GM21447 (cell line): ENCODE measurements at regions not wholly inside any gene's neighbourhood (a gene's known extent, or its start where the extent isn't known, plus 50 kb on each side); places are given as distances from the start of the nearest gene placed in this dataset.
"Not testable (repeated sequence)": the region's sequence is repeated elsewhere in the genome, so short reads cannot be mapped to it uniquely, and the experiment has no call there.

Source experiments
- ATAC-seq: cut with Tn5 transposase; IDR thresholded peaks from one replicate; pipeline ENCODE4 v1.9.1; 2021; ENCODE audit not compliant: unreplicated experiment

DNA sequence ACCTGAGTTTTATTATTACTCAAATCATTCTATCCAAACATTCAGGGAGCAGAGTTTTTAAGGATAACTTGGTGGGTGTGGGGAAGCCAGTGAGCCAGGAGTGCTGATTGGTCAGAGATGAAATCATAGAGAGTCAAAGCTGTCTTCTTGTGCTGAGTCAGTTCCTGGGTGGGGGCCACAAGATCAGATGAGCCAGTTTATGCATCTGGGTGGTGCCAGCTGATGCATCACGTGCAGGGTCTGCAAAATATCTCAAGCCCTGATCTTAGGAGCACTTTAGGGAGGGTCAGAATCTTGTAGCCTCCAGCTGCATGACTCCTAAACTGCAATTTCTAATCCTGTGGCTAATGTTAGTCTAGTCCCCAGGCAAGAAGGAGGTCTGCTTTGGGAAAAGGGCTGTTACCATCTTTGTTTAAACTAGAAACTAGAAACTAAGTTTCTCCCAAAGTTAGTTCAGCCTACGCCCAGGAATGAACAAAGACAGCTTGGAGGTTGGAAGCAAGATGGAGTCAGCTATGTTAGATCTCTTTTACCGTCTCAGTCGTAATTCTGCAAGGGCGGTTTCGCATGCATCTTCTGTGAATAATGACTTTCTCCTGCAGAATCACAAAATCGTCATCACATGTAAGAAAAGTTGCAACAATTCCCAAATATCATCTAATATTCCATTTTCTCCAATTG, 97.5 kb downstream of the ZNF664 start:
- not testable (repeated sequence) for ATAC-seq

DNA sequence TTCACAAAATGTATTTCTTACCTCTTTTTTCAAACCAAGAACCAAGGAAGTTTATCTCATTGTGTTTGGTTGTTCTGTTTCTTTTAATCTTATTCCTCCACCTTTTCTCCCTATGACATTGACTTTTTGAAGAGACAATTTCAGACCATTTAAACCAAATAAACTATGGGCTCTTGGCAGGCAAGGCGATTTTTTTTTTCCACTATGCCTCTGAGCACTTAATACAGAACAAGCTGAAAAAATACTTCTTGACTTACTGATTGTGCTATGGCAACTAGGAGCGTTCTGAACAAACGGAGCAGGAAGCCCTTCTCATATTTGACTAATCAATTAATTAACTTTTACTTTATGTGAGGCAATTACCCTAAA, 98.0 kb downstream of the ZNF664 start:
- ATAC-seq: no peak

DNA sequence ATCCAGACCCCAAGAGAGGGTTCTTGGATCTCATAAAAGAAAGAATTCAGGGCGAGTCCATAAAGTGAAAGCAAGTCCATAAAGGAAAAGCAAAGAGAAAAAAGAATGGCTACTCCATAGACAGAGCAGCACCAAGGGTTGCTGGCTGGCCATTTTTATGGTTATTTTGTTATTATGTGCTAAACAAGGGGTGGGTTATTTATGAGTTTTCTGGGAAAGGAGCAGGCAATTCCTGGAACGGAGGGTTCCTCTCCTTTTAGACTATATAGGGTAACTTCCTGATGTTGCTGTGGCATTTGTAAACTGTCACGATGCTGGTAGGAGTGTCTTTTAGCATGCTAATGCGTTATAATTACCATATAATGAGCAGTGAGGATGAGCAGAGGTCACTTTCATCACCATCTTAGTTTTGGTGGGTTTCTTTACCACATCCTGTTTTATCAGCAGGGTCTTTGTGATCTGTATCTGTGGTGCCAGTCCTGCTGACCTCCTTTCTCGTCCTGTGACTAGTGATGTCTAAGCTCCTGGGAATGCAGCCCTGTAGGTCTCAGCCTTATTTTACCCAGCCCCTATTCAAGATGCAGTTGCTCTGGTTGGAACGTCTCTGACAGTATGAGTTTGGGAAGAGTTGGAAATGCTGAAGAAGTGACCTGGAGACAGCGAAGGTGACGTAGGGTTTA, 100.5 kb downstream of the ZNF664 start:
- ATAC-seq: no peak

DNA sequence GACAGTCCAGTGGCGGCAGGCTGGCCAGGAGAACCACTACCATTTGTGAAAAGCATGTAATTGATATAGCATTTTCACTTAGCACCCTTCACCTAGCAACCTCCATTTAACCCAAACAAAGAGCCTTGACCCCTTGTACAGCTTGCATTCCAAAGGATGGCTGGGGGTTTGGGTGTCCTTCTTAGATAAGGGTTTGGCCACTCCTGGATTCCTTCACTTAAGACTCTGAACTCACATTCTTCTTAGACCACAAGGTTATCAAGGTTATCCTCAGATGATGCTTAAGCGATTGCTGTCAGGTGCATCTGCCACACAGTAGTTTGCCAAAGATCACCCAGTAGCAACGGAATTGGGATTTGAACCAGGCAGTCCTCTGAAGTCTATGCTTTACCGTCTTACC, 102.8 kb downstream of the ZNF664 start:
- no peak for ATAC-seq

DNA sequence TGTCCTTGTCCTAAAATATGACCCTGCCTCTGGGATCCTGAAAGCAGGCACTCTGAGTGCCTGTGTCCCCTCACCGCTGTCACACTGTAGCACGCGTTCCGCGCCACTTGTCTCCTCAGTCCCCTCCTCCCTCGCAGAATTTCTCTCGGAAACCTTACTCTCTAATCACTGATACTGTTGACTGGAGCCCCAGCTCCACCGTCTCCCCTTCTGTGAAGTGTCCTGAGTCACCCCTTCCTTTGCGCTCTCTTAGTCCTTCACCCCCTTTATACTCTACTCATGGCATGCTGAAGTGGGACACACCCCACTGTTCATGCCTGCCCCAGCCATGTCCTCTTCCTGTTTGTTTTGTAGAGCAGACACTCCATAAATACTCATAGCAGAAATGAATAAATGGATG, 104.7 kb downstream of the ZNF664 start:
- ATAC-seq: no peak

DNA sequence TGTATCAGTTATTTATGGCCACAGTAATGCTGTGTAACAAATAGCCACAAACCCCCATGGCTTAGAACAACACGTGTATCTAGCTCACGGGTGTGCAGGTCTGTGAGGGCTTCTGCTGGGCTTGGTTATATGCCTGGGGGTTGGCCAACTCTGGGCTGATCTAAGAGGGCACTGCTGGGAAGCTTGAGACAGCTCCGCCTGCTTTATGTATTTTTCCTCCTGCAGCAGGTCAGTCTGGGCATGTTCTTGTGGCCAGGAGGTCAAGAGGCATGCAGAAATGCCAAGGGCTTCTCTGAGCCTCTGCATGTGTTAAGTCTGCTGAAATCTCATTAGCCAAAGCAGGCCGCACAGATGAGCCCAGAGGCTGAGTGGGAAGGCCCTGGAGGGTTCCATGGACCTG, 105.8 kb downstream of the ZNF664 start:
- no peak for ATAC-seq

DNA sequence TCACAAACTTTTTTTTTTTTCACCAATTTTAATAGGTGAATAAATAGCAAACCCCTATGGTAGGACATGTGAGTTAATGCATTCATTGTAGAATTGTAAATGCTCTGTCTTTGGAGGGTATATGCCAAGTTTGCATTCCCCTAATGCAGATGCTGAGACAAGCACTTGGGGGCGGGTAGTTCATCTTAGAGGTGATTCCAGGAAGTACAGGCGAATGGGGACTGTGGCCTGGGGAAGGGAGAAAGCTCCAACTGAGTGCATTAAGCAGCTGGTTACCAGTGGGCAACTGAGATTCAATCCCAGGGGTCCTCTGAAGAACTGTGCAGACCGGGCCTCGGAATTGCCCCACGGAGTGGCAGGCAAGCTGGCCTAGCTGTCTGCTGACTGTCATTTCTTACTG, 107.6 kb downstream of the ZNF664 start:
- no peak for ATAC-seq

DNA sequence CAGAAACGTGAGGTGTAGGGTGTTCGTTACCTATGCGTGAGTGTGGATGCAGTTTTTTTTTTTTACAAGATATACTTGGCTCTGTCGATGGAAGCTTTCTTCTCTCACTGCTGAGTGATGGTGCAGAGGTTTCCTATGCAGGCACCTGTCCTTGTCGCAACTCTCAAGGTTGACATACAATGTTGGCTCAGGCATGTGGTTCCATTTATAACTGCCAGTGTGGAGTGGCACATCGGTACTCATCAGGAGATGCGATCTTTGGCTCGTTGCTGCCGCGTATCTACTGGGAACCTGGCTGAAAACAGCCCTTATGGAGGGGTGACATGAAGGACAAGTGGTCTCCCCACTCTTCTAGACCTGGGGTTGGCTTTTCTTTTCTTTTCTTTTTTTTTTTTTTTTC, 109.0 kb downstream of the ZNF664 start:
- no peak for ATAC-seq

DNA sequence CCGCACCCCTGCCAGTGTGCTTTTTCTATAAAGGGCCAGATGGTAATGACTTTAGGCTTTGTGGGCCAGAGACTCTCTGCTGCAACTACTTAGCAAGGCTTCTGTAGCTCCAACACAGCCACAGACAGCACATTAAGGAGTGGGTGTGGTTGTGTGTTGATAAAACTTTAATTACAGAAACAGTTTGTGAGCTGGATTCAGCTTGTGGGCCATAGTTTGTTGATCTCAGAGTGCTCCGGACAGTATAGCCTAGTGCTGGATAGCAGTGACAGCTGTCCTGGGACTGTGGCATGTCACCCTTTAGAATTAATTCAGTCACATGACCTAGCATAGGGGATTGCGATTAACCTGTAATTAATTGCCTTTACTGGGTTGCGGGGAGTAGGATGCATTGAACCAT, 109.7 kb downstream of the ZNF664 start:
- no peak for ATAC-seq

DNA sequence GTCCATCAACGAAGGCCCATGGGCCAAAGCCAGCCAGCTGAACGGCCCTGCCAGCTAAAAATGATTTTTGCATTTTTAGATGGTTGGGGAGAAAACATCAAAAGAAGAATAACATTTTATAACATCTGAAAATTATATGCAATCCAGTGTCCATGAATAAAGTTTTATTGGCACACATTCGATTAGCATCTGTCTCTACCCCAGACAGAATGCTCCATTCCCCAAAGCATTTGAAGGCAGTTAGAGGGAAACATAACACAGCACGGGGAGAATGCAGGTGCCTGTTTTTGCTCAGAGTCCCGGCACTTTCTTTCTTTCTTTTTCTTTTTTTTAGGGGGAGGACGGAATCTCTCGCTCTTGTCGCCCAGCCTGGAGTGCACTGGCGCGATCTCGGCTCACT, 110.7 kb downstream of the ZNF664 start:
- no peak for ATAC-seq

DNA sequence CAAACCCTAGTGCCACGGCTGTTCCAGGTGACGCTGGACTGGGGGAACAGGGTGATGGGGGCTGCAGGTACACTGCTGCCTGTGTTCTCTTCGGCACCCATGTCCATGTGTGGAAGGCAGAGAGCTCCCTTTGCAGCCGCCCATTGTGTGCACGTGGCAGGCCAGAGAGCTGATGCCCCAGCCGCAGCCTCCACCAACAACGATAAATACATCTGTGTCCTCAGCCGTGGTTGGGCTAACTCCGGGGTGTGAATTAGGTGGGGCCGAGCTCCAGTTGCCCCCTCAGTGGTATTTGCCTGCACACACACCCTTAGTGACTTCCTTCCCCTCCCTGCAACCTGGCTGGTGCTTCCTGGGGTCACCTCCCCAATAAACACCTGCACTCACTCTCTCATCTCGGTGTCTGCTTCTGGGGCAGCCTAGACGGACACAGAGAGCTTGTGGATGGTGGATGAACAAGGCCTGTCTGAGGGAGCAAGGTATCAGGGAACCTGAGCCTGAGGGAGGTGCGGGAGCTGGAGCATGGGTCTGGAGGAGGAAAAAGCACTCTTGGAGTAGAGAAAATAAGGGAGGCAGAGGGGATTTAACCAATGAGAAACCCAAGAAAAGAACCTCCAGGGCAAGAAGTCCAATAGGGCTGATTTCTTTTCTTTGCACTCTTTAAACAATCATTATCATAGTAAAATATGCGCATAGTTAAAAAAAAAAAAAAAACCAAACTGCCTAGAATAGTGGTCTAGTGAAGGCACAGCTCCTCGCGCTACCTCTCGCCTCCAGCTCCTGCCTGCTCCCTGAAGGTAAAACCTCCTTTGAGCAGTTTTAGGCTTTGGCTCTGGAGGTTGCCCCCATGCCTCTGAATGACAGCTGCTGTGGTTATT, 112.6 kb downstream of the ZNF664 start:
- no peak for ATAC-seq

DNA sequence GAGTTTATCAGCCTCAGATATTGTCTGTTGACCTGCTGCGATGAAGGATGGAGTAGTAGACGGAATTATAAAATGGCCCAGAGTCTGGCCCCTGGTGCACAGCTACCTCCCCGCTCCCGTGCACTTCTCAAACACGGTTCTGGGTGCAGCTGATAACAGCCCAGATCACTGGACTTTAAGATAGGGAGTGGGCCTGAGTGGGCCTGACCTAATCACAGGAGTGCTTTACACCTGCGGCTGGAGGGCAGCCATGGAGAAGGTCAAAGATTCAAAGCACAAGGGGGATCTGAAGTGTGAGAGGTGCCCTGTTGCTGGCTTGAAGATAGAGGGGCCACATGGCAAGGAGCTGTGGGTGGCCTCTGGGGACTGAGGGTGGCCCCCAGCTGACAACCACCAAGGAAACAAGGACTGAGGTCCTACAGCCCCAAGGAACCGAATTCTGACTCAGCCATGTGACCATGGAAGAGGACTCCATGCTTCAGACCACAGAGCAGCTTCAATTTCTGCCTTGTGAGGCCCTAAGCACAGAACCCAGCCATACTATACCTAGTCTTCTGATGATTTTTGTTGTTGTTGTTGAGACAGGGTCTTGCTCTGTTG, 113.4 kb downstream of the ZNF664 start:
- no peak for ATAC-seq

DNA sequence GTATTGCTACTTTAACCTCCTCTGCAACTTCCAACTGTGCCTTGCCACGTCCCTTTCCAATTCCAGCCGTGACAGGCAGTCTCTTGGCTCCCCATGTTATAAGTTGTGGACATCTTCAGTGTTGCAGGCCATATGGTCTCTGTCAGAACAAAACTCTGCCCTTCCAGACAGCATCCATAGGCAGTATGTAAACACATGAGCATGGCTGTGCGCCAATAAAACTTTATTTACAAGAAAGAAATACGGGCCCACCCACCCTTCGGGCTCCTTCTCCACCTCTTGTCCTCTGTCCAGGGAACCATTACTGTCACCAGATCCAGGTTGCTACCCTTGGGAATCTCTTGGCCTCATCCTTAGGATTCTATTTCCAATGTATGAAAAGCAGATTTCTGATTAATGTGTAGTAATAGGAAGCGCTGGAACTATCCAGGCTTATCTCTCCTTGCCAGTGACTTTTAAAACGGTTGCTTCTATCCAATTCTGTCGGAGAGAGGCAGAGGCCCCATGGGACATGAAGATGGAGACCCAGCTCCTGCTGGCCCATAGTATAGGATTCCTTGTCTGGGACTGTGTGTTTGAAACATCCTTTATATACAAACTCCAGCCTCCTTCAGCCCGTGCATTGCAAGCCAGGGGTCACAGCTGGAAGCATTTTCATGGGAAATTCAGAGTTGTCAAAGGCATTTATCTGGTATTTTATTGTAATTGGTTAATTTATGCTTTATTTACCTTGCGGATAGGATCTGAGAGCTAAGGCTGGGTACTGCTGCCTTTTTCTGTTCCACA, 114.4 kb downstream of the ZNF664 start:
- no peak for ATAC-seq

DNA sequence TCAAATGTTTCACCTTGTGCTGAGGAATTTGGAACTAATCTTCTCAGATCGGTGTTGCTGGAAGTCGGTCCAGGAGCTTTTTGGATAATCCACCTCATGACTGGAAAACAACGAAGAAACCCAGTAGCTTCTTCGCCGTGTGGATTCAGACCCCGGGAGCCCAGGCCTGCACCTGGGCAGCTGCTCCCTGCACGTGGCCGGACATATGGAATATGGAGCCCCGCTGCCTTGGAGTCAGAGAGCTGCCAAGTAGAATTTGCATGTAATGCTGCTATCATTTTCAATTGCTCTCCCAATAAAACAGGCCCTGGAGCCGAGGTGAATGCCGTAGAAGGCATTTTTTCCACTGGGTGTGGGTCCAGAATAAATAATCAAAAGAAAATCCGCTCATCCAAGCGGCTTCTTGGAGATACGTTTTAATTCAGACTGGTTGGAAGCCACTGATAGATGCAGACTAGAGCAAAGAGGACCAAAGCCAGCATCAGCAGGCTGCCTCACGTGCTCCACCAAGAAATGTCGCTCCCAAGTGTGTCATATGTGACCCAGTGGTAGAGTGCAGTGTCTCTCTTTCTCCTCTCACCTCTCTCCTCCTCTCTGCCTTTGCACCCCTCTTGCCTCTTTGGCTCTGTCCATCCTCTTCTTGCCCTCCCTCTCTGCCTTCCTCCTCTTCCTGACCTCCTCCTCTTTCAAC, 115.3 kb downstream of the ZNF664 start:
- ATAC-seq: no peak

DNA sequence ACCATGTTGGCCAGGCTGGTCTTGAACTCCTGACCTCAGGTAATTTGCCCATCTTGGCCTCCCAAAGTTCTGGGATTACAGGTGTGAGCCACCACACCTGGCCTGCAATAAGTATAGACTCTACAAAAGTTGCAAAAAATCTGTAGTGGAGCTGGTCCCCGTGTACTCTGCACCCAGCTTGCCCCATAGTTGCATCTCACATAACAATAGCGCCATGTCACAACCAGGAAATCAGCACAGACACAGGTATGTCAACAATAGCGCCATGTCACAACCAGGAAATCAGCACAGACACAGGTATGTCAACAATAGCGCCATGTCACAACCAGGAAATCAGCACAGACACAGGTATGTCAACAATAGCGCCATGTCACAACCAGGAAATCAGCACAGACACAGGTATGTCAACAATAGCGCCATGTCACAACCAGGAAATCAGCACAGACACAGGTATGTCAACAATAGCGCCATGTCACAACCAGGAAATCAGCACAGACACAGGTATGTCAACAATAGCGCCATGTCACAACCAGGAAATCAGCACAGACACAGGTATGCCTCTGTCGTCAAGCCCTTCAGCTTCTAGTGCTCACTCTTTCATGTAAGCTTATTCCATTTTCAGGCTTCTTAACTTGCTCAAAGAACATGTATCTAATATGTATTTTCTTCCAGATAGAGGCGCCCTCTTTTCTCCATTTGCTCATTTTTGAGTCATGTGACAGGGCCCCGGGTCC, 116.3 kb downstream of the ZNF664 start:
- not testable (repeated sequence) for ATAC-seq

DNA sequence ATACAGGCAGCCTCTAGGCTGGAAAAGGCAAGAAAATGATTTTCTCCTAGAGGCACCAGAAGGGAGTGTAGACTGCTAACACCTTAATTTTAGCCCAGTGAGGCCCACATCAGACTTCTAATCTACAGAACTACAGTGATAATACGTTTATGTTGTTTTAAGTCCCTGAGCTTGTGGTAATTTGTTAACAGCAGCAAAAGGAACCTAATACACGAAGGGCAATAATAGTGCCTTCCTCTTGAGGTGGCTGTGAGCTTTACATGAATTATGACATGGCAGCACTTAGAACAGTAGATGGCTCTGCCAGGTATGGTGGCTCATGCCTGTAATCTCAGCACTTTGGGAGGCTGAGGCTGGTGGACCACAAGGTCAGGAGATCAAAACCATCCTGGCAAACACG, 118.8 kb downstream of the ZNF664 start:
- ATAC-seq: no peak

DNA sequence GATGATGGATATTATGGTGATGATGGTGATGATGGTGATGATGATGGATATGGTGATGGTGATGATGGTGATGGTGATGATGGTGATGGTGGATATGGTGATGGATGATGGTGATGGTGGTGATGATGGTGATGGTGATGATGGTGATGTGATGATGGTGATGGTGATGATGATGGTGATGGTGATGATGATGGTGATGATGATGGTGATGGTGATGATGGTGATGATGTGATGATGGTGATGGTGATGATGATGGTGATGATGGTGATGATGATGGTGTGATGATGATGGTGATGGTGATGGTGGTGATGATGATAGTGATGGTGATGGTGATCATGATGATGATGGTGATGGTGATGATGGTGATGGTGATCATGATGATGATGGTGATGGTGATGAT, 119.5 kb downstream of the ZNF664 start:
- not testable (repeated sequence) for ATAC-seq

DNA sequence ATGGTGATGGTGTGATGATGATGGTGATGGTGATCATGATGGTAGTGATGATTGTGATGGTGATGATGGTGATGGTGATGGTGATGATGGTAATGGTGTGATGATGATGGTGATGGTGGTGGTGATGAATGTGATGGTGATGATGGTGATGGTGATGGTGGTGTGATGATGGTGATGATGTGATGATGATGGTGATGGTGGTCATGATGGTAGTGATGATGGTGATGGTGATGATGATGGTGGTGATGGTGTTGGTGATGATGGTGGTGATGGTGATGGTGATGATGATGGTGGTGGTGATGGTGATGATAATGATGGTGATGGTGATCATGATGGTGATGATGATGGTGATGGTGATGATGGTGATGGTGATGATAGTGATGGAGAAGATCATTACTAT, 120.3 kb downstream of the ZNF664 start:
- ATAC-seq: no peak

DNA sequence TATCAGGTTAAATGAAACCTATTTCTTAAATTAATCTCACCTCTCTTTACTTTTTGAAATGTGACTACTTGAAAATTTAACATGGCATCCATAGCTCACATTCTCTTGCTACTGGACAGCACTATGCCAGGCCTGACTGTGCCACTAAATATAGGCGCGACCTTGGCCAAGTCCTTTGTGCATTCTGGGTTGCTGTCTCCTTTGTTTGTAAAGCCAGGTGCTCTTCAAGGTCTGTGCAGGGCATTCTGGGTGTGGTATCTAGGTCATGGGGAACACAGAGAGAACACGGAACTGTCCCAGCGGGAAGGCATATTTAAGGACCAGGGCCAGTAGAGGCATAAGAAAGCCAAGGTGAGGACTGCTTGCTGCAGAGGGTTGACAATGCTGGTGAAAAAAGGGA, 121.2 kb downstream of the ZNF664 start:
- no peak for ATAC-seq

DNA sequence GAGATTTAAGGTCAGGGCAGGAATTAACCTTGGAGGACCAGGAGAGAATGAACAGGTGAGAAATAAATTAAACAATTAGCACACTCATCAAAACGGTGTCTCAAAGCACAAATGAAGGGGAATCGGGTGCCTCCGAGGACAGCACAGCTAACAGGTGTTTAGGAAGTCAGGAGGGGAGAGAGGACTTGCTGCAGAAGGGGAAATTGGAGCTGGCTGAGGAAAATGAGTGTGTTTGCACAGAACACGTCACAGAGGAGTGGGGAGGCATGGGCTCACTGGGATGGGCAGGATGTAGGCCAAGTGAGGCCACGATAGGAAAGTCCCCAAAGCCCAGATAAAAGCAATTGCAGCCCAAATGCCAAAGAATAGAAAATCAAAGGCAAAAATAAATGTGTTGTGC, 121.7 kb downstream of the ZNF664 start:
- ATAC-seq: no peak
